ENCODE measurements at regions not wholly inside any gene's neighbourhood (a gene's known extent, or its start where the extent isn't known, plus 50 kb on each side); places are given as distances from the start of the nearest gene placed in this dataset.

DNA sequence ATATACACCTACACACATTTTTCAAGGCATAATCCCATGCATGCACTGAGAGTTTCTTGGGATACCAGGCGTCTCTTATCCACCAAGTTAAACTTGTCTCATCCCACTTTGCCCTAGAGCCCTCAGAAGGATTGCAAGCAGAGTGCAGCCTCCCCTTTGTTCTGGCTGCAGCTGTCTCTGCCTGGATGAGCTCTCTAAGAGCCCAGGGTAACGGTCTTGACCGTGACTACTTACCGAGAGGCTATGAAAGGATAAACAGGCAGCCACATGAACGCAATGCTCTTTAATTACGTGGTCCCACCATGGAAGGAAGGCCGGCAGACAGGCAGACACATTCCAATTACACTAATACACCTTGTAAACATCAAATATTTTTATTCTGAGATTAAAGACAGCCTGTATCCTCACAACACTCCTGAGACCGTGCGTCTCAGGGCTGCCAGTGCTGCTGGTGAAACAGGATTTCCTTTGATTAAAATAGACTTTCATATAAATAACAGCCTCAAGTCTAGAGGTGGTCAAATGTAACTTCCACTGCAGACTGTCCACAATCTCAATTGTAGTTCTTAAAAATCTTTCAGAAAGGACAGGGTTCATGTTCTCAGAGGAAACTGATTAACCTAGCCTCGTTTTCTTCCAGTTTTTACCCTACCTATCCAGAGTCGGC is 210.0 kb upstream of the PRDM1 start:
- TF ChIP-seq, protein P1, sequence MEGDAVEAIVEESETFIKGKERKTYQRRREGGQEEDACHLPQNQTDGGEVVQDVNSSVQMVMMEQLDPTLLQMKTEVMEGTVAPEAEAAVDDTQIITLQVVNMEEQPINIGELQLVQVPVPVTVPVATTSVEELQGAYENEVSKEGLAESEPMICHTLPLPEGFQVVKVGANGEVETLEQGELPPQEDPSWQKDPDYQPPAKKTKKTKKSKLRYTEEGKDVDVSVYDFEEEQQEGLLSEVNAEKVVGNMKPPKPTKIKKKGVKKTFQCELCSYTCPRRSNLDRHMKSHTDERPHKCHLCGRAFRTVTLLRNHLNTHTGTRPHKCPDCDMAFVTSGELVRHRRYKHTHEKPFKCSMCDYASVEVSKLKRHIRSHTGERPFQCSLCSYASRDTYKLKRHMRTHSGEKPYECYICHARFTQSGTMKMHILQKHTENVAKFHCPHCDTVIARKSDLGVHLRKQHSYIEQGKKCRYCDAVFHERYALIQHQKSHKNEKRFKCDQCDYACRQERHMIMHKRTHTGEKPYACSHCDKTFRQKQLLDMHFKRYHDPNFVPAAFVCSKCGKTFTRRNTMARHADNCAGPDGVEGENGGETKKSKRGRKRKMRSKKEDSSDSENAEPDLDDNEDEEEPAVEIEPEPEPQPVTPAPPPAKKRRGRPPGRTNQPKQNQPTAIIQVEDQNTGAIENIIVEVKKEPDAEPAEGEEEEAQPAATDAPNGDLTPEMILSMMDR (IDR thresholded peaks at IDR 0.05): no peak
- TF ChIP-seq FOXM1 (IDR thresholded peaks at IDR 0.05; ENCODE audit: low read depth) (no peak), JUND (IDR thresholded peaks at IDR 0.05) (no peak), RAD21 (IDR thresholded peaks at IDR 0.05; ENCODE audit: low read length) (no peak), POLR2AphosphoS5 (IDR thresholded peaks at IDR 0.05; ENCODE audit: low read depth, low read length) (no peak), NRF1 (IDR thresholded peaks at IDR 0.05; ENCODE audit: low read depth, low read length) (no peak), RXRA (IDR thresholded peaks at IDR 0.05; ENCODE audit: borderline replicate concordance, low read depth) (no peak), MAX (IDR thresholded peaks at IDR 0.05; ENCODE audit: low read depth) (no peak), FOSL2 (IDR thresholded peaks at IDR 0.05; ENCODE audit: borderline replicate concordance, low read depth) (no peak), RFX5 (IDR thresholded peaks at IDR 0.05; ENCODE audit: low read length) (no peak), EZH2phosphoT487 (IDR thresholded peaks at IDR 0.05; ENCODE audit: borderline replicate concordance, low read depth) (no peak), TCF12 (IDR thresholded peaks at IDR 0.05) (no peak)
- TF ChIP-seq, protein P2, sequence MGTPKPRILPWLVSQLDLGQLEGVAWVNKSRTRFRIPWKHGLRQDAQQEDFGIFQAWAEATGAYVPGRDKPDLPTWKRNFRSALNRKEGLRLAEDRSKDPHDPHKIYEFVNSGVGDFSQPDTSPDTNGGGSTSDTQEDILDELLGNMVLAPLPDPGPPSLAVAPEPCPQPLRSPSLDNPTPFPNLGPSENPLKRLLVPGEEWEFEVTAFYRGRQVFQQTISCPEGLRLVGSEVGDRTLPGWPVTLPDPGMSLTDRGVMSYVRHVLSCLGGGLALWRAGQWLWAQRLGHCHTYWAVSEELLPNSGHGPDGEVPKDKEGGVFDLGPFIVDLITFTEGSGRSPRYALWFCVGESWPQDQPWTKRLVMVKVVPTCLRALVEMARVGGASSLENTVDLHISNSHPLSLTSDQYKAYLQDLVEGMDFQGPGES (IDR thresholded peaks at IDR 0.05; ENCODE audit: low read depth, low read length): no peak
